Activated CD8-positive, alpha-beta memory T cell treated with anti-CD3 and anti-CD28 coated beads, Interleukin-2, amount 50 U/mL, for 4 hours (primary cell): ENCODE measurements at regions not wholly inside any gene's neighbourhood (a gene's known extent, or its start where the extent isn't known, plus 50 kb on each side); places are given as distances from the start of the nearest gene placed in this dataset.

Experiments
- DNase-seq: peaks from one replicate; pipeline ENCODE4 v3.0.0-alpha.2; 2020

- no peak for DNase-seq
These were observed 199.8 kb upstream of the GATB start for GRCh38 chr4:151960449-151961230.

DNA sequence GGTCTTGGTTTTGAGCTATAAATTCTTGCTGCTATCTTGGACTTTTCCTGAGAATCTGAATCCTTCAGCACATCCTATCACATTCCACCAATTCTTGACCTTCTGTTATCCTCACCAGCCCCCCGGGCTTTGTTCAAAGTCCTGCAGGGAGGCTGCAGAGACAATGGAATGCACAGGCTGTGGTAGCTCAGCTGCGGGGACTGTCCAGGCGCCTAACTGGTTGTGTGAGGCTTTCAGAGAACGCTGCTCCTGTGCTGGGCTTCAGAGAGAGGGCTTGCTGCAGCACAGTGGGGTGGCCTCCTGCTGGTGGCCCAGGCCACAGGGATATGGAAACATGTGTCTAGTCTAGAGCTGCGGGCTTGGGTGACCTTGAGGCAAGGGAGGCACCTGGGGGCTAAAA is 196.3 kb upstream of the GATB start:
- no peak for DNase-seq

- no peak for DNase-seq
These were observed 195.0 kb upstream of the GATB start for GRCh38 chr4:151955721-151956380.

DNA sequence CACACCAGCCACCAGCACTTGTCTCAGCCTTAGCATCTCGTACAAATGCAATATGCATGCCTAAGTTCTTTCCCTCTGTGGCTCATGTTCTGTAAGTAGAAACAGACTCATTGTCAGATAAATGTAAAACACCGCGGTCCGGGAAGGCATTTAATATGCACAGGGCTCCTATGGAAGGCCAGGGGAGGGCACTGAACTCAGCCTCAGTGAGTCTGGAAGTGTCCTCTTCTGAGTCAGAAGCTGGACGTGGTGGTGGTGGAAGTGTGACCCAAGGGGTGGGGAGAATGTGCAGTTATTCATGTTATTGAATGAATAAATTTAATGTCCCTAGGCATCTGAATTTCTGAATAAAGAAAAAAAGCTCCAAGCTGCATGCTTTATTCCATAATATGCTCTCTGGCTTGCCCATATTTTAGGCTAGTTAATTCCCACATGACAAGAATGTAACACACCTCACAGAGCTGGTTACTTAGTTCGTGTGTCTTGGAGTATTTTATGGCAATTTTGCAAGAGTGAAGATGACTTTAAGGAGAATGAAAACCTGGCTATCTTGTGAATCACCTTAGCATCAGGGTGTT is 193.1 kb upstream of the GATB start:
- DNase-seq: no peak

GRCh38 chr4:151953312-151953711 is 192.5 kb upstream of the GATB start:
- no peak for DNase-seq

GRCh38 chr4:151952711-151953254 is 192.0 kb upstream of the GATB start:
- DNase-seq: no peak

- DNase-seq: no peak
These were observed 191.3 kb upstream of the GATB start for GRCh38 chr4:151952137-151952536.

DNA sequence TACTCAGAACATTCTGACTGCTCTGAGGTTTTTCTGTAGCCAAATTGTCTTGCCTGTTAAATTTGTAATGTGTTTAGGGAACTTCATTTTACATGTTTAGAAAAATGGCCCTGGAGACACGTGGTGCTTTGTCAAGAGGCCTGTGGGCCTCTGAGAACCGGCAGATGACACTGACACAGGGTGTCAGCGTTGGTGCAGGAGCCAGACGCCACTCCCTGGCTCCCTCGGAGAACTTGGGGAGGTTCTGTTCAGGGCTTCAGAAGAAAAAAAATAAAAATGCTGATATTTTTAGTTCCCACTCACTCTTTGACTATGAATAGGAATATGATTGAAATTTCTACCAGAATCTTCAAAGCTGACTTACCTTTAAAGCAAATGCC is 190.9 kb upstream of the GATB start:
- no peak for DNase-seq

- DNase-seq: no peak
These were observed 190.3 kb upstream of the GATB start for GRCh38 chr4:151950993-151951670.

- no peak for DNase-seq
These were observed 187.7 kb upstream of the GATB start for GRCh38 chr4:151948351-151949016.

DNA sequence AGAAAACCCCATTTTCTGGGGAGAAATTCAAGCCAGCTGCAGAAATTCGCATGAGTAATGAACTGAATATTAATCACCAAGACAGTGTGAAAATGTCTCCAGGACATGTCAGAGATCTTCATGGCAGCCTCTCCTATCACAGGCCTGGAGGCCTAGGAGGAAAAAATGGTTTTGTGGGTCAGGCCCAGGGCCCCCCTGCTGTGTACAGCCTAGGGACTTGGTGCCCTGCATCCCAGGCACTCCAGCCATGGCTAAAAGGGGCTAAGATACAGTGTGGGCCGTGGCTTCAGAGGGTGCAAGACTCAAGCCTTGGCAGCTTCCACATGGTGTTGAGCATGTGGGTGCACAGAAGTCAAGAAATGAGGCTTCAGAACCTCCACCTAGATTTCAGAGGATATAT is 185.9 kb upstream of the GATB start:
- DNase-seq: no peak

DNA sequence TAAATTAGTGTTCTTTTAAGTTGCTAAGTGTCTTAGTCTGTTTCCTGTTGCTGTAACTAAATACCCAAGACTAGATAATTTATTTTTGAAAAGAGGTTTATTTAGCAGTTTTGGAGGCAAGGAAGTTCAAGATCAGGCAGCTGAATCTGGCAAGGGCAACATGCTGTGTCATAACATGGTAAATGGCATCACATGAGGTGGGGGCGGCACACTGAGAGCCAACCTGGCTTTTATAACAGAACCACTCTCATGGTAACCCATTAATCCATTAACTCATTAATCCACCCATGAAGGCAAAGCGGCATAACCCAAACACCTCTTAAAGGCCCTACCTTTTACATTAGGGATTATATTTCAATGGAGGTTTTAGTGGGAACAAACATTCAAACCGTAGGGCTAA is 182.2 kb upstream of the GATB start:
- DNase-seq: no peak

- DNase-seq: no peak
These were observed 180.3 kb upstream of the GATB start for GRCh38 chr4:151940926-151941617.

DNA sequence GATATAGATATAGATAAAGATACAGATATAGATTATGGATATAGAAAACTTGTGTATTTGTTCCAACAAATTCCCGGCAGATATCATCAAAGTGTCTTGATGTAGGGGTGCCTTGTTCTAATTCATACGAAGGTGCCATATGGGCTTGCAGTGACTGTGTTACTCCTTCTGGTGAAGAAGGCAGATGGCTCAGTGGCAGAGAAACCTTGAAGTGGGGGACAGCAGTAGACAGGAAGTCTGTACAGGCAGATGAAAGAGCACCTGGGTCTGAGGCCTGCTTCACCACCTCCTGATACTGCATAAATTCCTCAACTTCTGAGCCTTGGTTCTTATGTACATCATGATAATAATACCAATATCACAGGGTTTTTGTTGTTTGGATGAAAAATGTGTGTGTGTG is 179.5 kb upstream of the GATB start:
- DNase-seq: no peak

DNA sequence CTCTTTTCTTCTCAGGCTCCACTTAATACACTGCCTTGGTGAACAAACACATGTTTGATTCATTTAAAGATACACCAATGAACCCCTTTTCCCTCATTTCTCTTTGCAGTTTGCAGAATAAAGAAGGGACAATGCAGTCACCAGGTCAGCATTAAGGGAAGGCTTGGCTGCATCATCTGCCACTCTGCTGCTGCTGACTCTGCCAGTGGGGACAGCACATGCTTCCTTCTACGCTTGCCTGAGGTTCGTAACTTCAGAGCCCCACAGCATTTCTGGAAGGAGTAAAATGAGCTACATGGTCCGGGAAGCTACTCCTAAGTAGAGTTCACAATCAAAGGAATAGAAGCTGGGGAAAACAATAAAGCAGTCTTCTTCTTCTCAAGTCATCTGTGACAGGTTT is 178.9 kb upstream of the GATB start:
- no peak for DNase-seq

- DNase-seq: no peak
These were observed 174.6 kb upstream of the GATB start for GRCh38 chr4:151935411-151935810.

DNA sequence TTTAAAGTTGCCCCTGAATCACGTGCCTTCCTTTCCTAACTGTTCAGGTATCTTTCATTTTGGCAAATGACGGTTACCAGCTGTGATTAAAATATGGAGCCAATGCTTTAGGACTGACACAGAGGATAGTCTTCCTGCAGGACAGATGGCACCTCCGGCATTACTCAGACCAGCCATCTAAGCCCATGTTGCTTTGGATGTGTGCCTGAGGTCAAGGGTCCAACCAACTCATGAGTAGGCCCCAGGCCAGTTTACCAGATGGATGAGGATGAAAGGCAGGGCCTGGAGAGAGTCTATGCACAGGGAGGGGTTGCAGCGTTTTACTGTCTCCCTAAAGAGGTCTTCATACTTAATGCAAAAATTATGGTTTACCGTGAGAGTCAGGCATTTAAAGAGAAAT is 174.0 kb upstream of the GATB start:
- DNase-seq: no peak

DNA sequence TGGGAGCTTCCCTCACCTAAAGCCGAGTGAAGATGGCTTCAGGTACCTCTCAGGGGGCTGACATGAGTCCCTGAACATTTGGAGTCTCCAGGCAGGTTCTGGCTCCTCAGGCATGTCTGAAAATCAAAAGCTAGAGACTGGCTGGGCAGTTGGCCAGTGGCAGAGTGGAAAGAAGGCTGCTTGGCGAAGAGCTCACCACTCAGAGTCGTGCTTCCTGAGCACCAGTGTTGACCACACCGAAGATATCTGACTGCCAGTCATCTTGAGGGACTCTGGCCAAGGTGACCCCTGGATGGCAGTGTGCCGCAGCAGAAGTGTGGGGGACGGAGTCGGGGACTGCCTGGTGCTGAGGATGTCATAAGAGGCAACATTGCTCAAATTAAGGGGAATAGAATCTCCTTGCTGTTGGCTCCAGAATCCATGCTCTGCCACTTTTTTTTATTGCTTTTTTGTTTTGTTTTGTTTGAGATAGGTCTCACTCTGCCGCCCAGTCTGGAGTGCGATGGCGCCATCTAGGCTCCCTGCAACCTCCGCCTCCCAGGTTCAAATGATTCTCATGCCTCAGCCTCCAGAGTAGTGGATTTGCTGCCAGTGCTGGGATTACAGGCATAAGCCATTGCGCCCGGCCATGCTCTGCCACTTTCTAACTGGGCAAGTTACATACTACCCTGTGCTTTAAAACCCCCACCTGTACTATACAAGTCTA is 172.5 kb upstream of the GATB start:
- no peak for DNase-seq

DNA sequence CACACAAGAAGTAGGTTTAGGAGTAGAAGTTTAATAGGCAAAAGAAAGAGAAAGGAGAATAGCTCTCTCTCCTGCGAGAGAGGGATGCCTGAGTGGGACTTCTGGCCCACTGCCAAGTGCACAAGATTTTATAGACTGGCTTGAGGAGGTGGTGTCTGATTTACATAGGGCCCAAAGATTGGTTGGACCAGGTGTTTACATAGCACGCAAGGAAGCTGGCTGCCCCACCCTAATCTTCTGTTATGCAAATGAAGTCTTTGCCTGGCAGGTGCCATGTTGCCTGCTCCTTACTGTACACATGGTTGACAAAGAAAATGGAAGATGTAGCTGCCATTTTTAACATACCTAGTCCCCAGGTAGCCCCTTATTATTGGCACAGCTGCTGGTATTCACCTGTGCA is 170.8 kb upstream of the GATB start:
- DNase-seq: no peak

GRCh38 chr4:151930372-151930771 is 169.6 kb upstream of the GATB start:
- no peak for DNase-seq

DNA sequence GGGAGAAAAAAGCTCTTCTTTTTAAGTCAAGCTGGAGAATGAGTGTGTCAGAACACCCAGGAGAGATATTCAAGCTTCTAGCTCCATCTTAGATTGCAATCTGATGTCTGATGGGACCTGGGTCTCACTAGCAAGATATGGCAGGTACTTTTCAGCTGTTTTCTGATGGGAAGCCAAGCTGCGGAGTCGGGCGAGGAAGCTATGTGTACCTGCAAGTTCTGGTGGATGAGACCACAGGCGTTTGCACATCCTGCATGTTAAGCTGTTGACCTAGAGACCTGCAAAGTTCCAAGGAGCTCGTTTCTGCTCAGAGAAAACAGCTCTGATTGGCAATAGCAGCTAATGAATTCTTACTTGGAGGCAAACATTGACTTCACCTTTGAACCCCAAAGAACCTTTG is 167.3 kb upstream of the GATB start:
- DNase-seq: no peak

- no peak for DNase-seq
These were observed 162.0 kb upstream of the GATB start for GRCh38 chr4:151922811-151923210.
